ENCODE measurements at regions not wholly inside any gene's neighbourhood (a gene's known extent, or its start where the extent isn't known, plus 50 kb on each side); places are given as distances from the start of the nearest gene placed in this dataset.

GRCh38 chr2:237261327-237261726, 152.6 kb downstream of the COL6A3 start:
- no peaks in the 10 kb centered on the region for H3K9me3 ChIP-seq
- no peak overlapping the region for H3K4me3 ChIP-seq
- H3K36me3 ChIP-seq (ENCODE audit: low read depth) = no peaks in the 10 kb centered on the region
- TF ChIP-seq, protein P1, sequence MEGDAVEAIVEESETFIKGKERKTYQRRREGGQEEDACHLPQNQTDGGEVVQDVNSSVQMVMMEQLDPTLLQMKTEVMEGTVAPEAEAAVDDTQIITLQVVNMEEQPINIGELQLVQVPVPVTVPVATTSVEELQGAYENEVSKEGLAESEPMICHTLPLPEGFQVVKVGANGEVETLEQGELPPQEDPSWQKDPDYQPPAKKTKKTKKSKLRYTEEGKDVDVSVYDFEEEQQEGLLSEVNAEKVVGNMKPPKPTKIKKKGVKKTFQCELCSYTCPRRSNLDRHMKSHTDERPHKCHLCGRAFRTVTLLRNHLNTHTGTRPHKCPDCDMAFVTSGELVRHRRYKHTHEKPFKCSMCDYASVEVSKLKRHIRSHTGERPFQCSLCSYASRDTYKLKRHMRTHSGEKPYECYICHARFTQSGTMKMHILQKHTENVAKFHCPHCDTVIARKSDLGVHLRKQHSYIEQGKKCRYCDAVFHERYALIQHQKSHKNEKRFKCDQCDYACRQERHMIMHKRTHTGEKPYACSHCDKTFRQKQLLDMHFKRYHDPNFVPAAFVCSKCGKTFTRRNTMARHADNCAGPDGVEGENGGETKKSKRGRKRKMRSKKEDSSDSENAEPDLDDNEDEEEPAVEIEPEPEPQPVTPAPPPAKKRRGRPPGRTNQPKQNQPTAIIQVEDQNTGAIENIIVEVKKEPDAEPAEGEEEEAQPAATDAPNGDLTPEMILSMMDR (IDR thresholded peaks at IDR 0.05) = no peak
- intact Hi-C loops (cut with DNase I, micrococcal nuclease) = no loop called here
- ATAC-seq (no peak), DNase-seq (no peak)
- H3K4me1 ChIP-seq (ENCODE audit: low read depth) = no peaks in the 10 kb centered on the region

DNA sequence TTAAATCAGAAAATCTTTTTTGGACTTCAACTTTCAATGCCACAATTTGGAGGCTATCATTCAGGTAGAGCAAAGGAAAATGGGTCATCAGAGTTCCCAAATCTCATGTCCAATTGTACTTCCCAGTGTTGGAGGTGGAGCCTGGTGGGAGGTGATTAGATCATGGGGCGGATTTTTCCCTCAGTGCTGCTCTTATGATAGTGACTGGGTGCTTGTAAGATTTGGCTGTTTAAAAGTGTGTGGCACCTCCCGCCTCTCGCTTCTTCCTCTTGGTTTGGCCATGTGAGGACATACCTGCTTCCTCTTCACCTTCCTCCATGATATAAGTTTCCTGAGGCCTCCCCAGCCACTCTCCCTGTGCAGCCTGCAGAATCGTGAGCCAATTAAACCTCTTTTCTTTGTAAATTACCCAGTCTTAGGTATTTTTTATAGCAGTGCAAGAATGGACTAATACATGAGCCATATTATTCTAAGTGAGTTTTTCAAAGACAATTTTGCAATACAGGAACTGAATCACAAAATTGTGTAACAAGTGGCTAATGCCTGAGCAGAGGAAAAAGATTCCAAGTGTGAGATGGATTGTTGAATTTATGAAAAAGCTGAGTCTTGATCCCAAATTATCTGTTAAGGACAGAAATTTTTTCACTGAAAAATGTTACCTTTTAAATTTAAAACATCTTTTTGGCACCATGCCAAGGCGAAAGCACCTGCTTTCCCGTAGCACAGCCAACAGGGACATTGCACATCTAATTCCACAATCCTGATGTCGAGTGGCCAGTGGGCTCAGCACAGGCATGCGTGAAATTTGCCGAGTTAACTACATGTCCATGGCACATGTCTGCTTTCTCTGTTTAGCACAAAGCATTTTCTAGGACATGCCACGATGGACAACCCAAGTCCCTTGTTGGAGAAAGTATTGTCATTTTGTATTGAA, 150.9 kb downstream of the COL6A3 start:
- Histone ChIP-seq H3K36me3 (ENCODE audit: low read depth) (no peaks in the 10 kb centered on the region), H3K9me3 (no peaks in the 10 kb centered on the region), H3K4me1 (ENCODE audit: low read depth) (no peaks in the 10 kb centered on the region), H3K4me3 (no peak overlapping the region)
- DNase-seq (no peak), ATAC-seq (no peak)
- intact Hi-C loops (cut with DNase I, micrococcal nuclease) = no loop called here
- TF ChIP-seq, protein P1 (IDR thresholded peaks at IDR 0.05) = no peak

DNA sequence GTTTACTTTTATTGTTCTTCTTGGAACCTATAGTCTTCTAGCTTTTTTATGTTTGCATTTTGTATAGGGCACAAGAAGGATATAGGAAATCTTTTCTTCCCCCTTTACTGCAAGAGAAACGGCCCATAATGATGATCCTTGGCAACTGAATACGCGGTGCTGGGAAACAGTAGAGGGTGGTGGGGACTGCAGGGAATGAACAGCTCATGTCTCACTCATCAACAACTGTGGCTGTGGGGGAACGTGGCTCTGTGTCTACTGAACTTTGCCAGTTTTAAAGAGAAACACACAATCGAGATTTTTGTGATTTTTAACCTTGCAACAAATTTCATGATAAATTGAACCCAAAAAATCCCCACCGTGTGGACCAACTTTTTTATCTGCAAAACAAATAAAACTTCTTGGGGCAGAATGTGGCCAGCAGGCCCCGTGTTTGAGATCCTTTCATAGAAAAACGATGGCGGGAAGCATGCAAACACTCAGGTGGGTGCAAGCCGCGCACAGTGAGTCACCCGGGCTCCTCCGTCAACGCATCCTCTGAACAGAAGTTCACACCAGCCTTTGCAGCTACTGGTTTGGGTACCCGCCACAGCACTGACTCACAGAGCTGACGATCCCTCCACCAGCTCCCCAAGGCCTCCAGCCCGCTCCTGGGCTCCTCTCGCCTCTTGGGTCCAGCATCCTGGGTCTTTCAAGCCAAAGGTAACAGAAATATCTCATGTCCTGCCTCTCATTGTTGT, 149.3 kb downstream of the COL6A3 start:
- DNase-seq (no peak), ATAC-seq (no peak)
- intact Hi-C loops (cut with DNase I, micrococcal nuclease) = no loop called here
- Histone ChIP-seq H3K9me3 (no peaks in the 10 kb centered on the region), H3K36me3 (ENCODE audit: low read depth) (no peaks in the 10 kb centered on the region), H3K4me3 (no peak overlapping the region), H3K4me1 (ENCODE audit: low read depth) (no peaks in the 10 kb centered on the region)
- TF ChIP-seq, protein P1 (IDR thresholded peaks at IDR 0.05) = no peak

DNA sequence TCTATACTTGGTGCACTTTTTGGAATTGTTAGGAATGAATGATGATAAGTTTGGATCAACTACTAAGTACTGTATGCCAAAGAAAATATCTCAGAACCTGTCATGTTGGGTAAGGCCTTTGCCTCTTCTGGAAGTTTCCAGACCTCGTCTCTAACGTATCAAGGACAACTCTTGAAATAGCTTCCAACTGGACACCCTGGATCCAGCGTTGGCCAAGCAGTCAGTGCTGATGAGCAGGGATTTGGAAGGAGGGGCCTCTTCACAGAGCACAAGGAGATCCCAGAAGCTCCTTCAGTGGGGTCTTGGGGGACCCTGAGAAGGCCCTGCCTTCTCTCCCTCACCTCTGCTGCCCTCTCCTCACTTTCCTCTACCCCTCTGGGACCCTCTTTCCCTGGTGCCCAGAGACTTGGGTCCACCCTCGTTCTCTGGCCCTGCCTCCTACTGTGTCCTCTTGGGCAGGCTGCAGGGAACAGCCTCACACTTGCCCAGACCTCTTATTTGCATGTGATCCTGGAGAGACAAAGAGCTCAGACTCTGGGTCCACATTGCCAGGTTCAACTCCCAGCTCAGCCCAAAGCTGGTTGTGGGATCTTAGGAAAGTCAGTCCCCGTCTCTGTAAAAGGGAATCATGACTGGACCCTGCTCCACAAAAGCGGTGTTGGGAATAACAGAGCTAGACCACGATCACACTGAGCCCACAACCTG, 145.8 kb downstream of the COL6A3 start:
- ATAC-seq (no peak), DNase-seq (no peak)

More for the DNA sequence above, 145.8 kb downstream of the COL6A3 start:
- intact Hi-C loops (cut with DNase I, micrococcal nuclease) = no loop called here
- no peaks in the 10 kb centered on the region for H3K4me1 ChIP-seq (ENCODE audit: low read depth)
- no peaks in the 10 kb centered on the region for H3K9me3 ChIP-seq
- H3K36me3 ChIP-seq (ENCODE audit: low read depth) = no peaks in the 10 kb centered on the region
- H3K4me3 ChIP-seq = no peak overlapping the region
- TF ChIP-seq, protein P1 (IDR thresholded peaks at IDR 0.05) = no peak
